H9 (cell line): ENCODE measurements at regions not wholly inside any gene's neighbourhood (a gene's known extent, or its start where the extent isn't known, plus 50 kb on each side); places are given as distances from the start of the nearest gene placed in this dataset.

ENCODE experiments used
- DNase-seq: peaks from one replicate; pipeline ENCODE4 v3.0.0-alpha.2; 2017
- H2AFZ ChIP-seq: one replicate; pipeline ENCODE4 v1.6.1; 2013; ENCODE audit warnings: mild to moderate bottlenecking, low read length, control low read depth, moderate library complexity
- H2AK5ac ChIP-seq: 2 replicates; pipeline ENCODE4 v1.6.1; 2013; ENCODE audit warnings: low read length, control low read depth, mixed read lengths; ENCODE audit not compliant: insufficient read length
- H2BK120ac ChIP-seq: one replicate; pipeline ENCODE4 v1.6.1; 2013; ENCODE audit warnings: low read depth, mild to moderate bottlenecking, low read length, control low read depth, inconsistent platforms; ENCODE audit not compliant: poor library complexity, severe bottlenecking
- H2BK12ac ChIP-seq: 2 replicates; pipeline ENCODE4 v1.6.1; 2013; ENCODE audit warnings: low read length, control low read depth, mixed read lengths, low read depth; ENCODE audit not compliant: insufficient read length
- H2BK15ac ChIP-seq: 2 replicates; pipeline ENCODE4 v1.6.1; 2013; ENCODE audit warnings: low read depth, low read length, control low read depth
- H2BK20ac ChIP-seq: one replicate; pipeline ENCODE4 v1.6.1; 2013; ENCODE audit warnings: low read depth, mild to moderate bottlenecking, low read length, control low read depth, inconsistent platforms; ENCODE audit not compliant: poor library complexity, severe bottlenecking
- H2BK5ac ChIP-seq: 2 replicates; pipeline ENCODE4 v1.6.1; 2013; ENCODE audit warnings: low read length, control low read depth, mixed read lengths; ENCODE audit not compliant: insufficient read length
- H3K14ac ChIP-seq: 2 replicates; pipeline ENCODE4 v1.6.1; 2013; ENCODE audit warnings: low read length, control low read depth; ENCODE audit not compliant: insufficient read depth
- H3K18ac ChIP-seq: 2 replicates; pipeline ENCODE4 v1.6.1; 2013; ENCODE audit warnings: low read depth, mild to moderate bottlenecking, mixed read lengths, low read length, control low read depth; ENCODE audit not compliant: insufficient read length
- H3K23ac ChIP-seq: 2 replicates; pipeline ENCODE4 v1.6.1; 2013; ENCODE audit warnings: low read length, control low read depth, mixed read lengths, low read depth; ENCODE audit not compliant: insufficient read length
- H3K23me2 ChIP-seq: 2 replicates; pipeline ENCODE4 v1.6.1; 2013; ENCODE audit warnings: low read depth, mild to moderate bottlenecking, mixed read lengths, low read length, control low read depth; ENCODE audit not compliant: insufficient read length, poor library complexity, severe bottlenecking
- H3K27ac ChIP-seq: 2 replicates; pipeline ENCODE4 v1.5.1; 2013; ENCODE audit warnings: low read length, control low read depth, mixed read lengths, low read depth; ENCODE audit not compliant: insufficient read length
- H3K27me3 ChIP-seq: 2 replicates; pipeline ENCODE4 v1.6.1; 2013; ENCODE audit warnings: low read length, control low read depth, inconsistent platforms; ENCODE audit not compliant: insufficient read depth
- H3K4ac ChIP-seq: 2 replicates; pipeline ENCODE4 v1.6.1; 2013; ENCODE audit warnings: low read depth, mild to moderate bottlenecking, control low read depth, inconsistent platforms, low read length, moderate library complexity
- H3K4me1 ChIP-seq: 2 replicates; pipeline ENCODE4 v1.6.1; 2013; ENCODE audit warnings: low read length, control low read depth, inconsistent platforms; ENCODE audit not compliant: insufficient read depth
- H3K4me2 ChIP-seq: 2 replicates; pipeline ENCODE4 v1.6.1; 2013; ENCODE audit warnings: low read length, control low read depth, mixed read lengths; ENCODE audit not compliant: insufficient read length, insufficient read depth
- H3K56ac ChIP-seq: 2 replicates; pipeline ENCODE4 v1.6.1; 2013; ENCODE audit warnings: low read depth, mild to moderate bottlenecking, mixed read lengths, low read length, control low read depth; ENCODE audit not compliant: insufficient read length
- H3K79me1 ChIP-seq: 2 replicates; pipeline ENCODE4 v1.6.1; 2013; ENCODE audit warnings: low read depth, mild to moderate bottlenecking, moderate library complexity, low read length, control low read depth, inconsistent platforms; ENCODE audit not compliant: insufficient read depth, poor library complexity, severe bottlenecking
- H3K79me2 ChIP-seq: 2 replicates; pipeline ENCODE4 v1.6.1; 2013; ENCODE audit warnings: low read length, control low read depth, inconsistent platforms; ENCODE audit not compliant: insufficient read depth
- H3K9ac ChIP-seq: 2 replicates; pipeline ENCODE4 v1.6.1; 2013; ENCODE audit warnings: low read length, control low read depth, mixed read lengths; ENCODE audit not compliant: insufficient read length; ENCODE audit errors: extremely low read depth
- H3K9me3 ChIP-seq: one replicate; pipeline ENCODE4 v1.6.1; 2013; ENCODE audit warnings: low read depth, low read length, inconsistent platforms; ENCODE audit not compliant: control insufficient read depth
- H3T11ph ChIP-seq: one replicate; pipeline ENCODE4 v1.6.1; 2013; ENCODE audit warnings: mild to moderate bottlenecking, low read length, control low read depth, inconsistent platforms
- H4K20me1 ChIP-seq: one replicate; pipeline ENCODE4 v1.6.1; 2013; ENCODE audit not compliant: control insufficient read depth, insufficient read length, insufficient read depth
- H4K5ac ChIP-seq: 2 replicates; pipeline ENCODE4 v1.6.1; 2013; ENCODE audit warnings: low read depth, mild to moderate bottlenecking, mixed read lengths, low read length, control low read depth; ENCODE audit not compliant: insufficient read length
- H4K8ac ChIP-seq: replicated peaks from 2 replicates; pipeline ENCODE4 v1.6.1; 2013; ENCODE audit warnings: low read length, control low read depth, mixed read lengths, low read depth; ENCODE audit not compliant: insufficient read length
- H4K91ac ChIP-seq: 2 replicates; pipeline ENCODE4 v1.6.1; 2013; ENCODE audit warnings: low read depth, mild to moderate bottlenecking, moderate library complexity, mixed read lengths, low read length, control low read depth; ENCODE audit not compliant: insufficient read length
- H3K27ac Mint-ChIP-seq, 3 experiments: 2 replicates in 2 of 3; 3 replicates in 1 of 3; pipeline ENCODE4 v1.8.0; 2020 to 2021; ENCODE audit warnings: mixed read lengths in 3 of 3, mild to moderate bottlenecking in 1 of 3, moderate library complexity in 1 of 3
- H3K27me3 Mint-ChIP-seq: 2 replicates; pipeline ENCODE4 v1.8.0; 2021; ENCODE audit warnings: low read depth, mild to moderate bottlenecking, moderate library complexity, mixed read lengths
- H3K36me3 Mint-ChIP-seq, 3 experiments: 2 replicates in 2 of 3; 3 replicates in 1 of 3; pipeline ENCODE4 v1.8.0; 2020 to 2021; ENCODE audit warnings: low read depth in 3 of 3, mixed read lengths in 3 of 3; ENCODE audit not compliant: insufficient read depth in 1 of 3
- H3K4me1 Mint-ChIP-seq, 2 experiments: 2 replicates each; pipeline ENCODE4 v1.8.0; 2020; ENCODE audit warnings: mixed read lengths in 2 of 2
- H3K4me3 Mint-ChIP-seq, 2 experiments: 2 replicates in 1 of 2; 3 replicates in 1 of 2; pipeline ENCODE4 v1.8.0; 2020 to 2021; ENCODE audit warnings: mild to moderate bottlenecking in 2 of 2, mixed read lengths in 2 of 2, moderate library complexity in 1 of 2
- H3K9me3 Mint-ChIP-seq, 2 experiments: 2 replicates in 1 of 2; 3 replicates in 1 of 2; pipeline ENCODE4 v1.8.0; 2020; ENCODE audit warnings: mild to moderate bottlenecking in 2 of 2, mixed read lengths in 2 of 2, moderate library complexity in 1 of 2
- WGBS: extraction: QIAGEN DNeasy Blood & Tissue Kit; methylation state at CpG from one replicate; pipeline ENCODE4 v1.1.7; 2013; ENCODE audit warnings: missing lambda C conversion rate, low lambda C conversion rate, mixed read lengths; ENCODE audit not compliant: insufficient read length; ENCODE audit errors: extremely low coverage; 5-methylcytosine and 5-hydroxymethylcytosine counted together
- TF ChIP-seq, protein P1 (sequence below): fragments of 200-600 bp; sonication (generic); conservative IDR thresholded peaks from 3 replicates; pipeline ENCODE4 v1.8.0; 2021; ENCODE audit warnings: antibody characterized with exemption, mild to moderate bottlenecking

DNA sequence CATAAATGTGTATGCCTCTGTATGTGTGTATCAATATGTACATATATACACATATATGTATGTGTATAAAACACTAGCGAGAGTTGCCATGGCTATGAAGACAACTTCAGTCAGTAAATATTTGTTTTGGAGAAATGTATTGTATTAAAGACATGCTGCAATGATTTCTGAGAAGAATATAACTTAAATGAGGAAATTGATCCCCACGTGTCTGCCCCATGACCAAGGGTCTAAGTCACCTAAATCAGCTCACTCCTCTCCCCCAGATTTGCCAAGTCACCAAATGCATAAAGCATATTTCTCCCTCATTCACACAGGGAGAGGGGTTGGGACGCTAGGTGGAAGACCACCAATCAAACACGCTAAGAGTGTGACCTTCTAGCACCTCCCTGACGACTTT, 58.3 kb upstream of the LYST start:
- WGBS, result no CpG with 5 or more reads among the region's 5 CpGs
- H3K18ac ChIP-seq, result no peak overlapping the region
- no peak overlapping the region for H3K9ac ChIP-seq
- Mint-ChIP-seq H3K9me3 (no peaks in the 10 kb centered on the region), H3K4me1 (peaks cover 13 to 19% of the 10 kb centered on the region in 2 experiments), H3K4me3 (no peak overlapping the region), H3K27me3 (peaks cover 43% of the 10 kb centered on the region), H3K27ac (no peak overlapping the region), H3K36me3 (no peaks in the 10 kb centered on the region; a peak in 1 of 7 replicates)
- no peak overlapping the region for H4K91ac ChIP-seq
- H2AFZ ChIP-seq, result no peak overlapping the region
- H3K9me3 ChIP-seq, result no peaks in the 10 kb centered on the region
- H3K23ac ChIP-seq, result no peak overlapping the region
- H3K14ac ChIP-seq, result no peak overlapping the region
- no peak overlapping the region for H3K4ac ChIP-seq
- TF ChIP-seq, protein P1, sequence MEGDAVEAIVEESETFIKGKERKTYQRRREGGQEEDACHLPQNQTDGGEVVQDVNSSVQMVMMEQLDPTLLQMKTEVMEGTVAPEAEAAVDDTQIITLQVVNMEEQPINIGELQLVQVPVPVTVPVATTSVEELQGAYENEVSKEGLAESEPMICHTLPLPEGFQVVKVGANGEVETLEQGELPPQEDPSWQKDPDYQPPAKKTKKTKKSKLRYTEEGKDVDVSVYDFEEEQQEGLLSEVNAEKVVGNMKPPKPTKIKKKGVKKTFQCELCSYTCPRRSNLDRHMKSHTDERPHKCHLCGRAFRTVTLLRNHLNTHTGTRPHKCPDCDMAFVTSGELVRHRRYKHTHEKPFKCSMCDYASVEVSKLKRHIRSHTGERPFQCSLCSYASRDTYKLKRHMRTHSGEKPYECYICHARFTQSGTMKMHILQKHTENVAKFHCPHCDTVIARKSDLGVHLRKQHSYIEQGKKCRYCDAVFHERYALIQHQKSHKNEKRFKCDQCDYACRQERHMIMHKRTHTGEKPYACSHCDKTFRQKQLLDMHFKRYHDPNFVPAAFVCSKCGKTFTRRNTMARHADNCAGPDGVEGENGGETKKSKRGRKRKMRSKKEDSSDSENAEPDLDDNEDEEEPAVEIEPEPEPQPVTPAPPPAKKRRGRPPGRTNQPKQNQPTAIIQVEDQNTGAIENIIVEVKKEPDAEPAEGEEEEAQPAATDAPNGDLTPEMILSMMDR, result no peak
- no peak overlapping the region for H2BK5ac ChIP-seq
- H4K5ac ChIP-seq, result no peak overlapping the region
- H3K56ac ChIP-seq, result no peak overlapping the region
- no peak overlapping the region for H2BK12ac ChIP-seq
- no peak overlapping the region for H4K8ac ChIP-seq
- H2BK20ac ChIP-seq, result no peak overlapping the region
- H3K79me2 ChIP-seq, result no peaks in the 10 kb centered on the region
- peaks cover 2% of the 10 kb centered on the region; the same call in 1 of the 2 replicates for H3K4me1 ChIP-seq
- H4K20me1 ChIP-seq, result no peaks in the 10 kb centered on the region
- H2BK15ac ChIP-seq, result no peak overlapping the region
- H3K79me1 ChIP-seq, result no peaks in the 10 kb centered on the region
- H3K4me2 ChIP-seq, result no peak overlapping the region
- no peak for DNase-seq
- no peaks in the 10 kb centered on the region for H3K23me2 ChIP-seq
- H3K27me3 ChIP-seq, result no peaks in the 10 kb centered on the region
- no peak overlapping the region for H2BK120ac ChIP-seq
- no peak overlapping the region for H3T11ph ChIP-seq
- no peak overlapping the region for H2AK5ac ChIP-seq
- H3K27ac ChIP-seq, result no peak overlapping the region
